ENCODE measurements at regions not wholly inside any gene's neighbourhood (a gene's known extent, or its start where the extent isn't known, plus 50 kb on each side); places are given as distances from the start of the nearest gene placed in this dataset.

GRCh38 chr11:116533186-116533825 is 239.5 kb downstream of the BUD13 start:
- Histone ChIP-seq H3K4me3 (ENCODE audit: low read length) (no peak overlapping the region), H3K27me3 (ENCODE audit: control insufficient read depth, insufficient read depth, low read length) (peaks cover 60% of the 10 kb centered on the region), H3K4me1 (ENCODE audit: control insufficient read depth, insufficient read depth, low read length) (no peaks in the 10 kb centered on the region), H3K36me3 (ENCODE audit: control insufficient read depth, insufficient read depth, low read length) (no peaks in the 10 kb centered on the region), H3K27ac (ENCODE audit: low read length) (no peak overlapping the region), H3K9me3 (ENCODE audit: control insufficient read depth, low read depth, low read length) (peaks cover 3% of the 10 kb centered on the region)
- WGBS (ENCODE audit: insufficient coverage, low lambda C conversion rate), result no CpG with 5 or more reads among the region's 11 CpGs
- DNase-seq, result no peak

- DNase-seq, result no peak
- H3K27me3 ChIP-seq (ENCODE audit: control insufficient read depth, insufficient read depth, low read length), result peaks cover 61% of the 10 kb centered on the region
- no peaks in the 10 kb centered on the region for H3K36me3 ChIP-seq (ENCODE audit: control insufficient read depth, insufficient read depth, low read length)
- no peak overlapping the region for H3K4me3 ChIP-seq (ENCODE audit: low read length)
- H3K4me1 ChIP-seq (ENCODE audit: control insufficient read depth, insufficient read depth, low read length), result no peaks in the 10 kb centered on the region
- H3K27ac ChIP-seq (ENCODE audit: low read length), result no peak overlapping the region
- peaks cover 3% of the 10 kb centered on the region for H3K9me3 ChIP-seq (ENCODE audit: control insufficient read depth, low read depth, low read length)
- 80% methylated on average over 1 of the region's 8 CpGs for WGBS (ENCODE audit: insufficient coverage, low lambda C conversion rate)
These were observed 240.7 kb downstream of the BUD13 start for GRCh38 chr11:116532066-116532465.

GRCh38 chr11:116530705-116531104 is 242.1 kb downstream of the BUD13 start:
- Histone ChIP-seq H3K4me3 (ENCODE audit: low read length) (no peak overlapping the region), H3K27me3 (ENCODE audit: control insufficient read depth, insufficient read depth, low read length) (peaks cover 57% of the 10 kb centered on the region), H3K27ac (ENCODE audit: low read length) (no peak overlapping the region), H3K9me3 (ENCODE audit: control insufficient read depth, low read depth, low read length) (peaks cover 3% of the 10 kb centered on the region), H3K36me3 (ENCODE audit: control insufficient read depth, insufficient read depth, low read length) (no peaks in the 10 kb centered on the region), H3K4me1 (ENCODE audit: control insufficient read depth, insufficient read depth, low read length) (no peaks in the 10 kb centered on the region)
- DNase-seq, result no peak
- WGBS (ENCODE audit: insufficient coverage, low lambda C conversion rate), result 100% methylated on average over 1 of the region's 2 CpGs

- WGBS (ENCODE audit: insufficient coverage, low lambda C conversion rate), result 40% methylated on average over 1 of the region's 4 CpGs
- DNase-seq, result no peak
- H3K36me3 ChIP-seq (ENCODE audit: control insufficient read depth, insufficient read depth, low read length), result no peaks in the 10 kb centered on the region
- H3K4me1 ChIP-seq (ENCODE audit: control insufficient read depth, insufficient read depth, low read length), result no peaks in the 10 kb centered on the region
- H3K9me3 ChIP-seq (ENCODE audit: control insufficient read depth, low read depth, low read length), result peaks cover 3% of the 10 kb centered on the region
- no peak overlapping the region for H3K27ac ChIP-seq (ENCODE audit: low read length)
- H3K4me3 ChIP-seq (ENCODE audit: low read length), result no peak overlapping the region
- peaks cover 47% of the 10 kb centered on the region for H3K27me3 ChIP-seq (ENCODE audit: control insufficient read depth, insufficient read depth, low read length)
These were observed 243.5 kb downstream of the BUD13 start for GRCh38 chr11:116529271-116529670.

GRCh38 chr11:116527180-116527991 is 245.4 kb downstream of the BUD13 start:
- no peaks in the 10 kb centered on the region for H3K36me3 ChIP-seq (ENCODE audit: control insufficient read depth, insufficient read depth, low read length)
- no peaks in the 10 kb centered on the region for H3K4me1 ChIP-seq (ENCODE audit: control insufficient read depth, insufficient read depth, low read length)
- DNase-seq, result no peak
- H3K4me3 ChIP-seq (ENCODE audit: low read length), result no peak overlapping the region
- H3K27me3 ChIP-seq (ENCODE audit: control insufficient read depth, insufficient read depth, low read length), result peaks cover 30% of the 10 kb centered on the region
- no CpG with 5 or more reads among the region's 10 CpGs for WGBS (ENCODE audit: insufficient coverage, low lambda C conversion rate)
- no peak overlapping the region for H3K27ac ChIP-seq (ENCODE audit: low read length)
- peaks cover 3% of the 10 kb centered on the region for H3K9me3 ChIP-seq (ENCODE audit: control insufficient read depth, low read depth, low read length)

- Histone ChIP-seq H3K9me3 (ENCODE audit: control insufficient read depth, low read depth, low read length) (peaks cover 3% of the 10 kb centered on the region), H3K36me3 (ENCODE audit: control insufficient read depth, insufficient read depth, low read length) (no peaks in the 10 kb centered on the region), H3K27ac (ENCODE audit: low read length) (no peak overlapping the region), H3K4me1 (ENCODE audit: control insufficient read depth, insufficient read depth, low read length) (no peaks in the 10 kb centered on the region), H3K27me3 (ENCODE audit: control insufficient read depth, insufficient read depth, low read length) (peaks cover 19% of the 10 kb centered on the region), H3K4me3 (ENCODE audit: low read length) (no peak overlapping the region)
- no CpG with 5 or more reads among the region's 4 CpGs for WGBS (ENCODE audit: insufficient coverage, low lambda C conversion rate)
- no peak for DNase-seq
These were observed 246.8 kb downstream of the BUD13 start for GRCh38 chr11:116525961-116526495.

- no peak overlapping the region for H3K27ac ChIP-seq (ENCODE audit: low read length)
- no peak overlapping the region for H3K4me3 ChIP-seq (ENCODE audit: low read length)
- no peaks in the 10 kb centered on the region for H3K4me1 ChIP-seq (ENCODE audit: control insufficient read depth, insufficient read depth, low read length)
- WGBS (ENCODE audit: insufficient coverage, low lambda C conversion rate), result no CpG with 5 or more reads among the region's 5 CpGs
- no peaks in the 10 kb centered on the region for H3K9me3 ChIP-seq (ENCODE audit: control insufficient read depth, low read depth, low read length)
- no peaks in the 10 kb centered on the region for H3K36me3 ChIP-seq (ENCODE audit: control insufficient read depth, insufficient read depth, low read length)
- DNase-seq, result no peak
- H3K27me3 ChIP-seq (ENCODE audit: control insufficient read depth, insufficient read depth, low read length), result peaks cover 7% of the 10 kb centered on the region
These were observed 253.3 kb downstream of the BUD13 start for GRCh38 chr11:116519499-116519898.

GRCh38 chr11:116518141-116518540 is 254.6 kb downstream of the BUD13 start:
- Histone ChIP-seq H3K27me3 (ENCODE audit: control insufficient read depth, insufficient read depth, low read length) (peaks cover 14% of the 10 kb centered on the region), H3K27ac (ENCODE audit: low read length) (no peak overlapping the region), H3K4me3 (ENCODE audit: low read length) (no peak overlapping the region), H3K9me3 (ENCODE audit: control insufficient read depth, low read depth, low read length) (no peaks in the 10 kb centered on the region), H3K4me1 (ENCODE audit: control insufficient read depth, insufficient read depth, low read length) (no peaks in the 10 kb centered on the region), H3K36me3 (ENCODE audit: control insufficient read depth, insufficient read depth, low read length) (no peaks in the 10 kb centered on the region)
- no CpG with 5 or more reads among the region's 10 CpGs for WGBS (ENCODE audit: insufficient coverage, low lambda C conversion rate)
- DNase-seq, result no peak

- no peak overlapping the region for H3K4me3 ChIP-seq (ENCODE audit: low read length)
- H3K4me1 ChIP-seq (ENCODE audit: control insufficient read depth, insufficient read depth, low read length), result no peaks in the 10 kb centered on the region
- no peaks in the 10 kb centered on the region for H3K36me3 ChIP-seq (ENCODE audit: control insufficient read depth, insufficient read depth, low read length)
- DNase-seq, result no peak
- peaks cover 15% of the 10 kb centered on the region for H3K27me3 ChIP-seq (ENCODE audit: control insufficient read depth, insufficient read depth, low read length)
- no peaks in the 10 kb centered on the region for H3K9me3 ChIP-seq (ENCODE audit: control insufficient read depth, low read depth, low read length)
- H3K27ac ChIP-seq (ENCODE audit: low read length), result no peak overlapping the region
- 17% methylated on average over 1 of the region's 6 CpGs for WGBS (ENCODE audit: insufficient coverage, low lambda C conversion rate)
These were observed 255.2 kb downstream of the BUD13 start for GRCh38 chr11:116517584-116517983.

GRCh38 chr11:116517077-116517476 is 255.7 kb downstream of the BUD13 start:
- no peak for DNase-seq
- Histone ChIP-seq H3K4me1 (ENCODE audit: control insufficient read depth, insufficient read depth, low read length) (no peaks in the 10 kb centered on the region), H3K9me3 (ENCODE audit: control insufficient read depth, low read depth, low read length) (no peaks in the 10 kb centered on the region), H3K4me3 (ENCODE audit: low read length) (no peak overlapping the region), H3K27me3 (ENCODE audit: control insufficient read depth, insufficient read depth, low read length) (peaks cover 15% of the 10 kb centered on the region), H3K36me3 (ENCODE audit: control insufficient read depth, insufficient read depth, low read length) (no peaks in the 10 kb centered on the region), H3K27ac (ENCODE audit: low read length) (no peak overlapping the region)
- no CpG with 5 or more reads among the region's 4 CpGs for WGBS (ENCODE audit: insufficient coverage, low lambda C conversion rate)

Data from large intestine (tissue), 3 donors.